Sigmoid colon (tissue), 6 donors: ENCODE measurements at regions not wholly inside any gene's neighbourhood (a gene's known extent, or its start where the extent isn't known, plus 50 kb on each side); places are given as distances from the start of the nearest gene placed in this dataset.
A peak's percentile ranks its signal among the peaks of the same experiment; 100 is the strongest.

Source experiments
- DNase-seq: peaks from one replicate; pipeline ENCODE4 v3.0.0-alpha.2; 2019
- H3K27ac ChIP-seq, 4 donors: fragments of 200-600 bp; sonication (generic); one replicate each; pipeline ENCODE4 v1.5.1; 2016 to 2019; ENCODE audit warnings: mild to moderate bottlenecking in 1 of 4
- H3K27me3 ChIP-seq, 3 donors: fragments of 200-600 bp; sonication (generic); one replicate each; pipeline ENCODE4 v1.5.1; 2019; ENCODE audit warnings: mild to moderate bottlenecking in 1 of 3
- H3K36me3 ChIP-seq, 4 donors: fragments of 200-600 bp; sonication (generic); one replicate each; pipeline ENCODE4 v1.5.1; 2016 to 2019
- H3K4me1 ChIP-seq, 4 donors: fragments of 200-600 bp; sonication (generic); one replicate each; pipeline ENCODE4 v1.5.1; 2017 to 2019
- H3K4me3 ChIP-seq, 4 donors: fragments of 200-600 bp; sonication (generic); one replicate each; pipeline ENCODE4 v1.5.1; 2017 to 2019; ENCODE audit warnings: mild to moderate bottlenecking in 2 of 4, moderate library complexity in 1 of 4
- H3K9me3 ChIP-seq, 4 donors: fragments of 200-600 bp in 3 of 4; sonication (generic) in 3 of 4; one replicate each; pipeline versions ENCODE4 v1.5.1 to v1.6.1; 2013 to 2019
- CTCF ChIP-seq, 4 experiments: fragments of 450-650 bp in 3 of 4; fragments of 200-600 bp in 1 of 4; IDR thresholded peaks; one replicate each; pipeline ENCODE4 v1.5.1; 2016 to 2019; ENCODE audit warnings: antibody characterized with exemption in 4 of 4, mild to moderate bottlenecking in 3 of 4, moderate library complexity in 2 of 4
- EP300 ChIP-seq, 4 donors: sonication (generic); formaldehyde crosslinking; IDR thresholded peaks; one replicate each; pipeline ENCODE4 v1.6.1; 2017; ENCODE audit warnings: antibody characterized with exemption in 4 of 4
- POLR2A ChIP-seq, 2 donors: fragments of 450-650 bp; IDR thresholded peaks; one replicate each; pipeline ENCODE4 v1.6.1; 2016; ENCODE audit warnings: antibody characterized with exemption in 2 of 2, mild to moderate bottlenecking in 2 of 2, moderate library complexity in 2 of 2
- POLR2AphosphoS5 ChIP-seq, 4 donors: sonication (generic); formaldehyde crosslinking; IDR thresholded peaks; one replicate each; pipeline ENCODE4 v1.6.1; 2017; ENCODE audit warnings: antibody characterized with exemption in 4 of 4
- WGBS, 2 donors: extraction: QIAGEN DNeasy Blood & Tissue Kit; methylation state at CpG; one replicate each; pipeline ENCODE4 v1.1.7; 2013; 5-methylcytosine and 5-hydroxymethylcytosine counted together
- intact Hi-C: fragments of 100-400 bp; cut with DNase I; formaldehyde crosslinking; loops from one replicate; pipeline ENCODE4 v1.15.1; 2023
- donor health status: healthy with polysubstance abuse.
- donor health status: healthy.

- Histone ChIP-seq H3K9me3 (no peaks in the 10 kb centered on the region), H3K27me3 (no peaks in the 10 kb centered on the region), H3K36me3 (no peaks in the 10 kb centered on the region), H3K27ac (no peak overlapping the region), H3K4me1 (peaks cover 0 to 14% (median 10%) of the 10 kb centered on the region in 4 donors), H3K4me3 (no peak overlapping the region)
- no peak for DNase-seq
- intact Hi-C loops = no loop called here
- TF ChIP-seq POLR2AphosphoS5 (IDR thresholded peaks at IDR 0.05) = no peak
- TF ChIP-seq CTCF (IDR thresholded peaks at IDR 0.05) = no peak
- TF ChIP-seq POLR2A (IDR thresholded peaks at IDR 0.05) = no peak
- no peak for TF ChIP-seq EP300 (IDR thresholded peaks at IDR 0.05)
- 17 to 53% methylated on average over 7 of the region's 7 CpGs for WGBS, 2 donors
Observed at GRCh38 chr10:78594559-78595268, 474.1 kb upstream of the ZMIZ1 start.

- no peaks in the 10 kb centered on the region for H3K9me3 ChIP-seq
- H3K27ac ChIP-seq = no peak overlapping the region
- peaks cover 0 to 14% (median 10%) of the 10 kb centered on the region in 4 donors for H3K4me1 ChIP-seq
- no peaks in the 10 kb centered on the region for H3K36me3 ChIP-seq
- intact Hi-C loops = no loop called here
- no peak for DNase-seq
- WGBS, 2 donors = 53 to 78% methylated on average over 5 of the region's 5 CpGs
- H3K27me3 ChIP-seq = no peaks in the 10 kb centered on the region
- no peak for TF ChIP-seq POLR2AphosphoS5 (IDR thresholded peaks at IDR 0.05)
- TF ChIP-seq POLR2A (IDR thresholded peaks at IDR 0.05) = no peak
- no peak for TF ChIP-seq CTCF (IDR thresholded peaks at IDR 0.05)
- no peak for TF ChIP-seq EP300 (IDR thresholded peaks at IDR 0.05)
- no peak overlapping the region for H3K4me3 ChIP-seq
Observed at GRCh38 chr10:78595269-78595619, 473.5 kb upstream of the ZMIZ1 start.

GRCh38 chr10:78596556-78596955 lies 472.2 kb upstream of the ZMIZ1 start:
- 86 to 95% methylated on average over 2 of the region's 2 CpGs for WGBS, 2 donors
- TF ChIP-seq EP300 (IDR thresholded peaks at IDR 0.05) (no peak), CTCF (IDR thresholded peaks at IDR 0.05) (no peak), POLR2AphosphoS5 (IDR thresholded peaks at IDR 0.05) (no peak), POLR2A (IDR thresholded peaks at IDR 0.05) (no peak)
- Histone ChIP-seq H3K27ac (no peak overlapping the region), H3K27me3 (no peaks in the 10 kb centered on the region), H3K4me1 (peaks cover 0 to 14% (median 10%) of the 10 kb centered on the region in 4 donors), H3K36me3 (no peaks in the 10 kb centered on the region), H3K4me3 (no peak overlapping the region), H3K9me3 (no peaks in the 10 kb centered on the region)
- intact Hi-C loops = no loop called here
- no peak for DNase-seq

- Histone ChIP-seq H3K27me3 (no peaks in the 10 kb centered on the region), H3K36me3 (no peaks in the 10 kb centered on the region), H3K9me3 (no peaks in the 10 kb centered on the region), H3K27ac (peak overlapping the region in 2 of 4 donors; percentile 3 to 15), H3K4me3 (no peak overlapping the region), H3K4me1 (peaks cover 0 to 14% (median 10%) of the 10 kb centered on the region in 4 donors)
- 91 to 92% methylated on average over 11 of the region's 11 CpGs for WGBS, 2 donors
- intact Hi-C loops = no loop called here
- DNase-seq = no peak
- TF ChIP-seq POLR2A (IDR thresholded peaks at IDR 0.05) (no peak), EP300 (IDR thresholded peaks at IDR 0.05) (no peak), POLR2AphosphoS5 (IDR thresholded peaks at IDR 0.05) (no peak), CTCF (IDR thresholded peaks at IDR 0.05) (no peak)
Observed at GRCh38 chr10:78597796-78598555, 470.8 kb upstream of the ZMIZ1 start.
